K562 (cell line): ENCODE measurements at regions not wholly inside any gene's neighbourhood (a gene's known extent, or its start where the extent isn't known, plus 50 kb on each side); places are given as distances from the start of the nearest gene placed in this dataset.

Experiments
- ATAC-seq: fragments of 200-7000 bp; cut with Tn5 transposase; 3 replicates; pipeline ENCODE4 v1.9.1; 2020; ENCODE audit warnings: moderate library complexity
- BruUV-seq: library from RNA; stranded (reverse); fragments of 400-500 nt; replicated peaks from 2 replicates; lab custom pipeline; 2021; lab: Mats Ljungman, UMichigan
- CTCF ChIA-PET: fragments of 300-600 bp; formaldehyde crosslinking; extraction: SDS; loops from one replicate; lab custom pipeline; 2021; ENCODE audit warnings: low intra/inter-chr PET ratio; lab: Yijun Ruan, JAX
- POLR2A ChIA-PET: fragments of 300-600, 350-650 bp; sonication (Branson Sonifier 250); formaldehyde crosslinking; extraction: SDS; loops from one replicate; lab custom pipeline; 2021; ENCODE audit warnings: antibody characterized with exemption, inconsistent platforms; lab: Yijun Ruan, JAX
- DNase-seq, 4 experiments: peaks; one replicate each; pipeline versions ENCODE4 v3.0.0 to v3.0.0-alpha.2; 2011 to 2018; ENCODE audit warnings: low spot score in 3 of 4, mixed read lengths in 3 of 4; ENCODE audit errors: extremely low read depth in 1 of 4
- FAIRE-seq: peaks from 2 replicates; lab custom pipeline; 2011; peaks lifted over from hg19 to GRCh38; lab: Jason Lieb, UNC
- H2AFZ ChIP-seq: 2 replicates; pipeline ENCODE4 v1.6.0; 2011; ENCODE audit warnings: low read depth, low read length, control low read depth, inconsistent platforms
- H3K27ac ChIP-seq: fragments of 200-600 bp; 3 replicates; pipeline ENCODE4 v1.8.0; 2011; ENCODE audit warnings: low read depth, mild to moderate bottlenecking, control low read depth, inconsistent platforms, low read length, moderate library complexity, mixed read lengths; ENCODE audit errors: extremely low read depth
- H3K27me3 ChIP-seq, 2 experiments: fragments of 300-600 bp in 1 of 2; 2 replicates in 1 of 2; 3 replicates in 1 of 2; pipeline versions ENCODE4 v1.6.0 to v1.8.0; 2011; ENCODE audit warnings: inconsistent platforms in 2 of 2, low read length in 2 of 2, mild to moderate bottlenecking in 1 of 2, mixed read lengths in 1 of 2, moderate library complexity in 1 of 2; ENCODE audit not compliant: control insufficient read depth in 2 of 2, insufficient read depth in 2 of 2
- H3K36me3 ChIP-seq: fragments of 300-600 bp; 3 replicates; pipeline ENCODE4 v1.8.0; 2011; ENCODE audit warnings: mild to moderate bottlenecking, low read length, inconsistent platforms; ENCODE audit not compliant: control insufficient read depth, insufficient read depth
- H3K4me1 ChIP-seq, 2 experiments: fragments of 200-600 bp in 1 of 2; replicated peaks in 1 of 2; 2 replicates in 1 of 2; 3 replicates in 1 of 2; pipeline versions ENCODE4 v1.5.1 to v1.8.0; 2011; ENCODE audit warnings: inconsistent platforms in 2 of 2, low read length in 2 of 2, mild to moderate bottlenecking in 1 of 2, mixed read lengths in 1 of 2, moderate library complexity in 1 of 2; ENCODE audit not compliant: control insufficient read depth in 2 of 2, insufficient read depth in 2 of 2
- H3K4me2 ChIP-seq: 2 replicates; pipeline ENCODE4 v1.6.1; 2011; ENCODE audit warnings: low read length, control low read depth, inconsistent platforms, mixed read lengths; ENCODE audit not compliant: insufficient read depth
- H3K4me3 ChIP-seq: fragments of 200-600 bp; sonication (generic), shearing (Covaris generic); 2 replicates; pipeline ENCODE4 v1.5.1; 2016; ENCODE audit warnings: control low read depth, inconsistent platforms
- H3K79me2 ChIP-seq: fragments of 200-600 bp; 3 replicates; pipeline ENCODE4 v1.8.0; 2011; ENCODE audit warnings: low read length, inconsistent platforms; ENCODE audit not compliant: control insufficient read depth, insufficient read depth
- H3K9ac ChIP-seq, 2 experiments: 2 replicates each; pipeline versions ENCODE4 v1.6.0 to v1.6.1; 2011; ENCODE audit warnings: low read depth in 2 of 2, low read length in 2 of 2, control low read depth in 1 of 2, inconsistent platforms in 1 of 2, mild to moderate bottlenecking in 1 of 2, mixed read lengths in 1 of 2; ENCODE audit not compliant: insufficient read depth in 1 of 2
- H3K9me1 ChIP-seq: one replicate; pipeline ENCODE4 v1.6.0; 2011; ENCODE audit warnings: inconsistent platforms, mild to moderate bottlenecking, low read length, moderate library complexity; ENCODE audit not compliant: control insufficient read depth, insufficient read depth
- H3K9me3 ChIP-seq: replicated peaks from 2 replicates; pipeline ENCODE4 v1.5.1; 2011; ENCODE audit warnings: low read depth, low read length, inconsistent platforms; ENCODE audit not compliant: control insufficient read depth, insufficient read depth
- H4K20me1 ChIP-seq: replicated peaks from 2 replicates; pipeline ENCODE4 v1.6.1; 2011; ENCODE audit warnings: low read length, inconsistent platforms, mixed read lengths; ENCODE audit not compliant: control insufficient read depth, insufficient read depth
- DEAF1 ChIP-seq: fragments of 450-650 bp; formaldehyde crosslinking; IDR thresholded peaks from 2 replicates; pipeline ENCODE4 v1.4.0; 2020; ENCODE audit warnings: mild to moderate bottlenecking, moderate library complexity
- EZH2 ChIP-seq: IDR thresholded peaks from 2 replicates; pipeline ENCODE4 v1.6.1; 2012; ENCODE audit warnings: low read depth, mild to moderate bottlenecking, inconsistent platforms, low read length, borderline replicate concordance
- KLF6 ChIP-seq: fragments of 250-450 bp; sonication (Bioruptor Pico); IDR thresholded peaks from 2 replicates; pipeline ENCODE4 v1.4.0; 2020; ENCODE audit warnings: mild to moderate bottlenecking, moderate library complexity, borderline replicate concordance
- PTRF ChIP-seq: fragments of 450-650 bp; IDR thresholded peaks from 2 replicates; pipeline ENCODE4 v1.6.1; 2016; ENCODE audit warnings: mild to moderate bottlenecking, missing genetic modification characterization, missing compliant biosample characterization
- ZNF511 ChIP-seq: sonication (generic); formaldehyde crosslinking; IDR thresholded peaks from 2 replicates; pipeline ENCODE4 v1.8.0; 2022; ENCODE audit warnings: mild to moderate bottlenecking, missing genetic modification reagents
- WGBS: fragments of 100-300 bp; shearing (Covaris generic); methylation state at CpG from one replicate; pipeline ENCODE4 v1.1.6; 2016; ENCODE audit warnings: low coverage, mixed read lengths; ENCODE audit not compliant: insufficient coverage; ENCODE audit errors: missing lambda C conversion rate; 5-methylcytosine and 5-hydroxymethylcytosine counted together
- in situ Hi-C: fragments of 300-500 bp; cut with MboI; formaldehyde crosslinking; loops from 4 replicates; pipeline ENCODE4 v1.15.0; 2018; ENCODE audit warnings: inconsistent platforms, mixed read lengths
- intact Hi-C: fragments of 100-400 bp; cut with micrococcal nuclease; formaldehyde crosslinking; loops from 2 replicates; pipeline ENCODE4 v1.14.2; 2022
- TF ChIP-seq, protein P1 (sequence below): fragments of 450-650 bp; conservative IDR thresholded peaks from 2 replicates; pipeline ENCODE4 v1.6.1; 2016; ENCODE audit warnings: missing genetic modification characterization, low read depth, mild to moderate bottlenecking, missing compliant biosample characterization, moderate library complexity
- TF ChIP-seq, protein P2 (sequence below): fragments of 250-450 bp; sonication (Bioruptor Pico); IDR thresholded peaks from 2 replicates; pipeline ENCODE4 v1.4.0; 2020

DNA sequence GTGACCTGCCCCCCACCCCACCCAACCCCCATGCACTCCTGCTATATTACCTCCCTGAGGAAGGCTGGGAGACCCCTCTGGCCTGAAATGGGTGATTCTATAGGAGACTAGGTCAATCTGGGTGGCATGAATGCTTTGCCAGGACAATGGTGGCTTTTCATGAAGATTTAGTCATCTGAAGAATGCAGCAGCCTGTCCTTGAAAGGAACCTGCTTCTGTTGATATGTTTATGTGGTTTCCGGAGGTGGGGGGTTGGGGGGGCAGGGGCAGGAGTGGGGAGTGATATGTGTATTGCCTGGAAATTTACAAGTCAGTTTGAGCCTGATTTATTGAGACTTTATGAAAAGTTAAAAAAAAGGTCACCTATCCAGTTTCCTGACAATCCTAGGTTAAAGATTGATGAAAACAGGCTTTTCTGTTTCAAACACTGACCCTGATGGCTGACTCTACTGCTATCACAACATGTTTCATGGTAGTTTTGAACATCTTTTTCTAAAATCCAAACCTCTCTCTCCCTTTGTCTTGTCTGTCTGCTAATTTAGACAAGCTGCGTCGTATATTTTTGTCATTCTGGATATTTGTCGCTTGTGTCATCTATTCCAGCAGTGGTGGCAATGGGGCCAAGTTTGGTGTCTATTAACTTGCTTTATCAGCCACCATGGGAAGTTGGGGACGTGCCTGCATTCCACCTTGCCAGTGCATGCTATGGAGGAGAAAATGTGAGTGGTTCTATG lies 153.7 kb upstream of the EGFLAM start:
- Histone ChIP-seq H3K9me1 (no peaks in the 10 kb centered on the region), H2AFZ (no peak overlapping the region), H3K27ac (no peak overlapping the region), H3K4me1 (no peaks in the 10 kb centered on the region), H3K36me3 (no peaks in the 10 kb centered on the region), H3K9me3 (no peaks in the 10 kb centered on the region), H3K9ac (no peak overlapping the region), H4K20me1 (no peaks in the 10 kb centered on the region), H3K4me3 (no peak overlapping the region), H3K4me2 (no peak overlapping the region), H3K79me2 (no peaks in the 10 kb centered on the region), H3K27me3 (peaks cover 0 to 4% of the 10 kb centered on the region in 2 experiments; a peak in 1 of 5 replicates)
- BruUV-seq = no TSS peak
- CTCF ChIA-PET = no interaction called here
- in situ Hi-C loops = no loop called here
- no peak for DNase-seq
- POLR2A ChIA-PET = no interaction called here
- no peak for ATAC-seq
- intact Hi-C loops = no loop called here
- WGBS = 2% methylated on average over 5 of the region's 5 CpGs
- FAIRE-seq = no peak
- TF ChIP-seq, protein P1, sequence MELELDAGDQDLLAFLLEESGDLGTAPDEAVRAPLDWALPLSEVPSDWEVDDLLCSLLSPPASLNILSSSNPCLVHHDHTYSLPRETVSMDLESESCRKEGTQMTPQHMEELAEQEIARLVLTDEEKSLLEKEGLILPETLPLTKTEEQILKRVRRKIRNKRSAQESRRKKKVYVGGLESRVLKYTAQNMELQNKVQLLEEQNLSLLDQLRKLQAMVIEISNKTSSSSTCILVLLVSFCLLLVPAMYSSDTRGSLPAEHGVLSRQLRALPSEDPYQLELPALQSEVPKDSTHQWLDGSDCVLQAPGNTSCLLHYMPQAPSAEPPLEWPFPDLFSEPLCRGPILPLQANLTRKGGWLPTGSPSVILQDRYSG = no peak
- TF ChIP-seq KLF6 = no peak
- TF ChIP-seq EZH2 = no peak
- TF ChIP-seq ZNF511 (CRISPR knock-in tag) = no peak
- TF ChIP-seq DEAF1 = no peak
- TF ChIP-seq, protein P2, sequence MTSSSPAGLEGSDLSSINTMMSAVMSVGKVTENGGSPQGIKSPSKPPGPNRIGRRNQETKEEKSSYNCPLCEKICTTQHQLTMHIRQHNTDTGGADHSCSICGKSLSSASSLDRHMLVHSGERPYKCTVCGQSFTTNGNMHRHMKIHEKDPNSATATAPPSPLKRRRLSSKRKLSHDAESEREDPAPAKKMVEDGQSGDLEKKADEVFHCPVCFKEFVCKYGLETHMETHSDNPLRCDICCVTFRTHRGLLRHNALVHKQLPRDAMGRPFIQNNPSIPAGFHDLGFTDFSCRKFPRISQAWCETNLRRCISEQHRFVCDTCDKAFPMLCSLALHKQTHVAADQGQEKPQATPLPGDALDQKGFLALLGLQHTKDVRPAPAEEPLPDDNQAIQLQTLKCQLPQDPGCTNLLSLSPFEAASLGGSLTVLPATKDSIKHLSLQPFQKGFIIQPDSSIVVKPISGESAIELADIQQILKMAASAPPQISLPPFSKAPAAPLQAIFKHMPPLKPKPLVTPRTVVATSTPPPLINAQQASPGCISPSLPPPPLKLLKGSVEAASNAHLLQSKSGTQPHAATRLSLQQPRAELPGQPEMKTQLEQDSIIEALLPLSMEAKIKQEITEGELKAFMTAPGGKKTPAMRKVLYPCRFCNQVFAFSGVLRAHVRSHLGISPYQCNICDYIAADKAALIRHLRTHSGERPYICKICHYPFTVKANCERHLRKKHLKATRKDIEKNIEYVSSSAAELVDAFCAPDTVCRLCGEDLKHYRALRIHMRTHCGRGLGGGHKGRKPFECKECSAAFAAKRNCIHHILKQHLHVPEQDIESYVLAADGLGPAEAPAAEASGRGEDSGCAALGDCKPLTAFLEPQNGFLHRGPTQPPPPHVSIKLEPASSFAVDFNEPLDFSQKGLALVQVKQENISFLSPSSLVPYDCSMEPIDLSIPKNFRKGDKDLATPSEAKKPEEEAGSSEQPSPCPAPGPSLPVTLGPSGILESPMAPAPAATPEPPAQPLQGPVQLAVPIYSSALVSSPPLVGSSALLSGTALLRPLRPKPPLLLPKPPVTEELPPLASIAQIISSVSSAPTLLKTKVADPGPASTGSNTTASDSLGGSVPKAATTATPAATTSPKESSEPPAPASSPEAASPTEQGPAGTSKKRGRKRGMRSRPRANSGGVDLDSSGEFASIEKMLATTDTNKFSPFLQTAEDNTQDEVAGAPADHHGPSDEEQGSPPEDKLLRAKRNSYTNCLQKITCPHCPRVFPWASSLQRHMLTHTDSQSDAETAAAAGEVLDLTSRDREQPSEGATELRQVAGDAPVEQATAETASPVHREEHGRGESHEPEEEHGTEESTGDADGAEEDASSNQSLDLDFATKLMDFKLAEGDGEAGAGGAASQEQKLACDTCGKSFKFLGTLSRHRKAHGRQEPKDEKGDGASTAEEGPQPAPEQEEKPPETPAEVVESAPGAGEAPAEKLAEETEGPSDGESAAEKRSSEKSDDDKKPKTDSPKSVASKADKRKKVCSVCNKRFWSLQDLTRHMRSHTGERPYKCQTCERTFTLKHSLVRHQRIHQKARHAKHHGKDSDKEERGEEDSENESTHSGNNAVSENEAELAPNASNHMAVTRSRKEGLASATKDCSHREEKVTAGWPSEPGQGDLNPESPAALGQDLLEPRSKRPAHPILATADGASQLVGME (CRISPR knock-in tag) = no peak
- no peak for TF ChIP-seq PTRF (tag)
